K562 (cell line): ENCODE measurements at regions not wholly inside any gene's neighbourhood (a gene's known extent, or its start where the extent isn't known, plus 50 kb on each side); places are given as distances from the start of the nearest gene placed in this dataset.
"Not testable (repeated sequence)": the region's sequence is repeated elsewhere in the genome, so short reads cannot be mapped to it uniquely, and the experiment has no call there.

ENCODE experiments used
- BRCA1 ChIP-seq, 2 experiments: fragments of 450-650 bp in 1 of 2; sonication (generic) in 1 of 2; formaldehyde crosslinking in 1 of 2; IDR thresholded peaks; 2 replicates each; pipeline versions ENCODE4 v1.5.0 to v1.6.1; 2017 to 2020; ENCODE audit warnings: mild to moderate bottlenecking in 1 of 2, missing genetic modification reagents in 1 of 2
- CBX3 ChIP-seq, 2 experiments: IDR thresholded peaks; 1 replicate in 1 of 2; 2 replicates in 1 of 2; pipeline ENCODE4 v1.6.1; 2012; ENCODE audit warnings: inconsistent platforms in 2 of 2, low read length in 2 of 2, borderline replicate concordance in 1 of 2, control low read depth in 1 of 2
- CTCF ChIP-seq, 3 experiments: IDR thresholded peaks in 2 of 3; conservative IDR thresholded peaks in 1 of 3; 2 replicates each; pipeline ENCODE4 v1.5.1; 2011 to 2012; ENCODE audit warnings: low read length in 3 of 3, mild to moderate bottlenecking in 3 of 3, control low read depth in 2 of 3, improper control_type of control experiment in 1 of 3, inconsistent platforms in 1 of 3, low read depth in 1 of 3, mixed read lengths in 1 of 3, moderate library complexity in 1 of 3; ENCODE audit not compliant: insufficient read depth in 2 of 3
- EGR1 ChIP-seq: fragments of 450-650 bp; conservative IDR thresholded peaks from 2 replicates; pipeline ENCODE4 v1.6.1; 2017; ENCODE audit warnings: mild to moderate bottlenecking
- EP300 ChIP-seq: IDR thresholded peaks from 2 replicates; pipeline ENCODE4 v1.6.1; 2012; ENCODE audit warnings: low read length, improper control_type of control experiment
- MAX ChIP-seq: sonication (generic); formaldehyde crosslinking; IDR thresholded peaks from 2 replicates; pipeline ENCODE4 v1.9.0; 2022; ENCODE audit warnings: mild to moderate bottlenecking, missing genetic modification reagents
- POLR2A ChIP-seq: fragments of 450-650 bp; conservative IDR thresholded peaks from 2 replicates; pipeline ENCODE4 v1.6.1; 2016
- POLR2AphosphoS5 ChIP-seq: IDR thresholded peaks from 2 replicates; pipeline ENCODE4 v1.6.1; 2011; ENCODE audit warnings: mild to moderate bottlenecking, low read depth, low read length, moderate library complexity; ENCODE audit not compliant: control insufficient read depth, insufficient read depth
- POLR2G ChIP-seq: fragments of 200-400 bp; formaldehyde crosslinking; IDR thresholded peaks from 2 replicates; pipeline ENCODE4 v1.6.1; 2017; ENCODE audit warnings: low read depth, mild to moderate bottlenecking, antibody characterized with exemption, low read length, moderate library complexity
- POU5F1 ChIP-seq: fragments of 150-350 bp; IDR thresholded peaks from 2 replicates; pipeline ENCODE4 v1.6.1; 2014; ENCODE audit warnings: borderline replicate concordance, low read length, low read depth, mild to moderate bottlenecking; ENCODE audit not compliant: partially characterized antibody
- SP2 ChIP-seq: IDR thresholded peaks from 2 replicates; pipeline ENCODE4 v1.6.1; 2011; ENCODE audit warnings: mild to moderate bottlenecking, low read depth, low read length, moderate library complexity; ENCODE audit not compliant: poor library complexity, severe bottlenecking; ENCODE audit errors: extremely low read depth
- STAT5B ChIP-seq: fragments of 250-450 bp; sonication (Bioruptor Pico); IDR thresholded peaks from 2 replicates; pipeline ENCODE4 v1.8.0; 2021; ENCODE audit warnings: mild to moderate bottlenecking, inconsistent platforms
- ZNF124 ChIP-seq: sonication (generic); formaldehyde crosslinking; IDR thresholded peaks from 2 replicates; pipeline ENCODE4 v1.8.1; 2022; ENCODE audit warnings: missing genetic modification reagents

GRCh38 chr6:169396009-169396539 is 142.4 kb upstream of the THBS2 start:
- not testable (repeated sequence) for TF ChIP-seq POLR2A; EP300; SP2; POLR2G; MAX (CRISPR knock-in tag); CBX3 (IDR thresholded peaks at IDR 0.05; ENCODE audit: borderline replicate concordance in 1 of 2, low read length in 2 of 2); ZNF124 (CRISPR knock-in tag); CTCF (IDR thresholded peaks at IDR 0.05 in 2 of 3, conservative IDR thresholded peaks at IDR 0.05 in 1 of 3; ENCODE audit: insufficient read depth in 2 of 3, low read depth in 1 of 3, low read length in 3 of 3); POLR2AphosphoS5; BRCA1 (IDR thresholded peaks at IDR 0.05); BRCA1 (CRISPR knock-in tag; IDR thresholded peaks at IDR 0.05); POU5F1; EGR1; STAT5B
